ENCODE measurements at regions not wholly inside any gene's neighbourhood (a gene's known extent, or its start where the extent isn't known, plus 50 kb on each side); places are given as distances from the start of the nearest gene placed in this dataset.
A peak's percentile ranks its signal among the peaks of the same experiment; 100 is the strongest.

DNA sequence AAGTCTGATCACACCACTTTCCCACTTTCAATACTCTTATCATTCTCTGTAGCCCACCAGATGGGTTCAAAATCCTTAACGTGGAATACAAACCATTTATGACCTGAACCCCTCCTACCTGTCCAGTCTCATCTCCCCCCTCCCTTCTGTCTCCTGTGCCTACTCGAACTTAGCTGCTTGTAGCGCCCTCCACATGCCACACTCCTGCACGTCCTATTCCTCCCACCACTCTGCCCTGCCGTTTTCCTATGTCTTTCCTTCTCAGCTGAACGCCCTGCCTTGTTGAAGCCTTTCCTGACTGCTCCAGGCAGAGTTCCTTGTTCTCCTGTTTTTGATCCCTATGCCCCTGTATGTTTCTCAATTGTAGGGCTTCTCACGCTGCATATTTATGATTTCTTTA, 390.1 kb downstream of the HRH4 start:
- no peak overlapping the region for H3K4me3 ChIP-seq (ENCODE audit: low read depth, low read length)
- DNase-seq (ENCODE audit: low read depth): no peak
- TF ChIP-seq, protein P1, sequence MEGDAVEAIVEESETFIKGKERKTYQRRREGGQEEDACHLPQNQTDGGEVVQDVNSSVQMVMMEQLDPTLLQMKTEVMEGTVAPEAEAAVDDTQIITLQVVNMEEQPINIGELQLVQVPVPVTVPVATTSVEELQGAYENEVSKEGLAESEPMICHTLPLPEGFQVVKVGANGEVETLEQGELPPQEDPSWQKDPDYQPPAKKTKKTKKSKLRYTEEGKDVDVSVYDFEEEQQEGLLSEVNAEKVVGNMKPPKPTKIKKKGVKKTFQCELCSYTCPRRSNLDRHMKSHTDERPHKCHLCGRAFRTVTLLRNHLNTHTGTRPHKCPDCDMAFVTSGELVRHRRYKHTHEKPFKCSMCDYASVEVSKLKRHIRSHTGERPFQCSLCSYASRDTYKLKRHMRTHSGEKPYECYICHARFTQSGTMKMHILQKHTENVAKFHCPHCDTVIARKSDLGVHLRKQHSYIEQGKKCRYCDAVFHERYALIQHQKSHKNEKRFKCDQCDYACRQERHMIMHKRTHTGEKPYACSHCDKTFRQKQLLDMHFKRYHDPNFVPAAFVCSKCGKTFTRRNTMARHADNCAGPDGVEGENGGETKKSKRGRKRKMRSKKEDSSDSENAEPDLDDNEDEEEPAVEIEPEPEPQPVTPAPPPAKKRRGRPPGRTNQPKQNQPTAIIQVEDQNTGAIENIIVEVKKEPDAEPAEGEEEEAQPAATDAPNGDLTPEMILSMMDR (IDR thresholded peaks at IDR 0.05; ENCODE audit: insufficient read depth, low read depth, low read length): no peak

DNA sequence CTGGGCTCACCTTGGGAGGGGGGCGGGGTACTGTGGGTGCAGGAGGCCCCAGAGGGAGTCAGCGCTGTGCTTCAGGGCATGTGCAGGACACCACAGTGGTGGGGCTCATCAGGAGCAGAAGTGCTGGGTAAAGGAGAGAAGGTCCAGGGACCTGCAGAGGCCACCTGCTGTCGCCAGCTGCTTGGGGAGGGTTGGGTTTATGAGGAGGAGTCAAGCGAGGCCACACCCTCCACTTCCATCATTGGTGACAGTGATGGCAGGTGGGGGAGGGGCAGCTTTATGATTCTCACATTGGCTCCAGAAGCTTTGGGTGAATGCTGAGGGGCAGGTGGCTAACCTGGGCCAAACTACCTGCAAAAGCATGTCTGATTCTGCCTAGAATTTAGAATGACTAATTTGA, 392.6 kb downstream of the HRH4 start:
- TF ChIP-seq, protein P1 (IDR thresholded peaks at IDR 0.05; ENCODE audit: insufficient read depth, low read depth, low read length): no peak
- H3K4me3 ChIP-seq (ENCODE audit: low read depth, low read length): no peak overlapping the region
- DNase-seq (ENCODE audit: low read depth): no peak

DNA sequence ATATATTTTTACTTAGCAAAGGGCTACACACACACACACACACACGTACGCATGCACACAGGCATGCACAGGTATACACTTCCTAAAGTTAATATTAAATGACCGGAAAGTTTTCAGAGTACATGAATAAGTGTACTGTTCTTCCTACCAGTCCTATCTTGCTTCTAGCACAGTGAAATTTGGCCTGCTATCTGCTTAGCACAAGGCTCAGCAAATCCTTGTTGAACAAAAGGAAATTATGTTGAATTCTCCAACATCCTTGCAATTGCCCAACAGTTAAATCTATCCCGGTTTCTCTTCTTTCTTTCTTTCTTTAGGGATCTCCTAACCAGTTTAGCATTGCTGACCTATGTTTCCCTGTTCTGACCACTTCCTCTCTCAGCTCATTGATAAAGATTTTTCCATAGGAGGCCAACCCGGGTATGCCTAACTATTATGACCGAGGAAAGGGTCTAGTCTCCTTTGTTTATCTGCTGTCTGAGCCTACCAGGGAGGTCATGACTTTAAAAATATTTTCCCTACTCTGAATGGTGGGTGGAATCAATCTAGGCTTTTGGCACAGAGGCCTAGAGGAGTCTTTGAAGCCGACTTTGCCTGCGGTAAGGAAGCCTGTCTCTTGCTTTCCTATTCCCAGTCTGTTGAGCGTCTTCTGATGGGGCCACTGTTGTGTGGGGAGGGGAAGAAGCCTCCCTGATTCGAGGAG, 400.7 kb downstream of the HRH4 start:
- H3K4me3 ChIP-seq (ENCODE audit: low read depth, low read length): no peak overlapping the region
- TF ChIP-seq, protein P1 (IDR thresholded peaks at IDR 0.05; ENCODE audit: insufficient read depth, low read depth, low read length): no peak
- peak; percentile 60 for DNase-seq (ENCODE audit: low read depth)

DNA sequence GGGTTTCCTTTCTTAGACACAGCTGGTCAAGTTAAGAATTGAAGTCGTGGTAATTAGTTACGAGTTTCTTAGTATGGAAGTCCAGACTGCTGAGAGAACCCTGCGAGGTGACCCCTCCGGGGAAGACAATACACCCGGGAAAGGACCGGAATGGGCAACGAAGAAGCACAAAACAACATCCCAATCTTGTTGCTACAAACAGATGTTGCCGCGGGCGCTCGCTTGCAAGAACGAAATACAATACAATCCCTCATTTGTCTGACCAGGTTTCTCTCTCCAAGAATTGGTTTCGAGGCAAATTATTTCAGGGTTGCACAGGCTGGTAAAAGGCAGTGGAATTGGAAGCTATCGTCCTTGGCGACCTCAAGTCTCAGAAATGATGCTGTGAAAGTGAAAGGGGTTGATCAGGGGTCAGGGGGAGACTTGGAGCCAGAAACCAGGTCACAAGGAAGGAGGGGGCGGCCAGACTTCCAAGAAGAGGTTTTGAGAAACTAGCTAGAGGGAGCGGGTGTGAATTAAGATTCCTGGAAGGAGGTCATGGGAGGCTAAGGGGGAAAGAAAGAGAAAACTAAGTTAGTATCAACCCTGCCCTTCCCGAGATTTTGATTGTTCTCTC, 401.9 kb downstream of the HRH4 start:
- DNase-seq (ENCODE audit: low read depth): no peak
- H3K4me3 ChIP-seq (ENCODE audit: low read depth, low read length): no peak overlapping the region

DNA sequence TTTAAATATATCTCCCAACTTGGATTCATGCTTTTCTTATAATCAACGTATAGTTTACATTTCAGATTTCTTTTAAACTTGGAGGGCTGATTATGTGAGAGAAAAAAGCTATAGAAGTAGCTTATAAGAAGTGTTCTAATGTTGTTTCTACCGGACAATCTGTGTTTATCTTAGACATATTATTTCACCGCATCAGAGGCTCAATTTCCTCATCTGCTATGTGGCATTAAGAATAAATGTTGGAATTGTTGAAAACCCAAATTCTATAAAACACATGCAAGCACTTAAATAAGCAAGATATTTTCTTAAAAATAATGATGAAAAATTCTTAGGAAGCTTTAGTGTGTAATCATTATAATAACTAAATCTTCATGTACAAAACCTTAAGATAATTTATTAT, 407.9 kb downstream of the HRH4 start:
- TF ChIP-seq, protein P1 (IDR thresholded peaks at IDR 0.05; ENCODE audit: insufficient read depth, low read depth, low read length): no peak
- no peak overlapping the region for H3K4me3 ChIP-seq (ENCODE audit: low read depth, low read length)
- peak; percentile 57 for DNase-seq (ENCODE audit: low read depth)

More for the DNA sequence above, 401.9 kb downstream of the HRH4 start:
- TF ChIP-seq, protein P1 (IDR thresholded peaks at IDR 0.05; ENCODE audit: insufficient read depth, low read depth, low read length): no peak

DNA sequence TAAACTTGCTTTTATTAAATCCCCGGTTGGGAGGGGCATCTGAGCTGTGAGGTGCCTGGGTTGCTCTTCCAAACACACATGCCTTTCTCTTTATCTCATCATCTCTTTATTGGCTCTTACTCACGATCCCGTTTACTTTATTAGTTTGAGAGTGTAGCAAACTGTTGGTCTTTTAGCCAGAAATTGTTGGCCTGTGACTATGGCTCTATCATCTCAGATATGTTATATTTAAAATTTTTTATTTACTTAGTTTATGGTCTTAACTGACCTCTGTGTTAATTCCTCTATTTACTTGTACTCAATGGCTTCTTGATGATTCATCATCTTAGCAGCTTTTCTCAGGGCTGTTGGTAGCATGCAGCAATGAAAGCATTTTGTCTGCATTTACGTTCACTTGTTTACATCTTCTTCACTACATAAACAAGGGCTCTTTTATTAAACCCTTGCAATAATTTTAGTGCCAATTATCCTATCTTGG, 408.4 kb downstream of the HRH4 start:
- no peak overlapping the region for H3K4me3 ChIP-seq (ENCODE audit: low read depth, low read length)
- TF ChIP-seq, protein P1 (IDR thresholded peaks at IDR 0.05; ENCODE audit: insufficient read depth, low read depth, low read length): no peak
- DNase-seq (ENCODE audit: low read depth): peak; percentile 95

Measured in fibroblast of villous mesenchyme (primary cell).